ENCODE measurements at regions not wholly inside any gene's neighbourhood (a gene's known extent, or its start where the extent isn't known, plus 50 kb on each side); places are given as distances from the start of the nearest gene placed in this dataset.

DNA sequence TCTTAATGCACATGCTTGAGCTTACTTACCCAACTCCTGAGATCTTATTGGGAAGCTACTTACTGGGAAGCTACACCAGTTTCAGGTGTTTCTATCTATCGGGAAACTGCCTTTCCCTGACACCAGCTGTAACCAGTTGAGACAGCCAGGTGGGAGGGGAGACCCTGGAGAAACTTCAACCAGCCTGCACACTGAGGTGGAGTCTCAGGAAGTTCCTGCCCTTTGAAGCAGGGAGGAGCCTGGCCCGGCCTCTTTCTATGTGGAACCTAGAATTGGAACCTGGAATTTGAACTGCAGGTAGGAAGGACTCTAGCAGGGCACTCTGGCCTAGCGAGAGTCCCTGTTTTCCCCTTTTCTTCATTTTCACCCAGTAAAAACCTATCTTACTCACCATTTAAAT lies 425.8 kb upstream of the PABPC4L start:
- no peak for TF ChIP-seq SIN3A (IDR thresholded peaks at IDR 0.05; ENCODE audit: low read depth)
- TF ChIP-seq, protein P1, sequence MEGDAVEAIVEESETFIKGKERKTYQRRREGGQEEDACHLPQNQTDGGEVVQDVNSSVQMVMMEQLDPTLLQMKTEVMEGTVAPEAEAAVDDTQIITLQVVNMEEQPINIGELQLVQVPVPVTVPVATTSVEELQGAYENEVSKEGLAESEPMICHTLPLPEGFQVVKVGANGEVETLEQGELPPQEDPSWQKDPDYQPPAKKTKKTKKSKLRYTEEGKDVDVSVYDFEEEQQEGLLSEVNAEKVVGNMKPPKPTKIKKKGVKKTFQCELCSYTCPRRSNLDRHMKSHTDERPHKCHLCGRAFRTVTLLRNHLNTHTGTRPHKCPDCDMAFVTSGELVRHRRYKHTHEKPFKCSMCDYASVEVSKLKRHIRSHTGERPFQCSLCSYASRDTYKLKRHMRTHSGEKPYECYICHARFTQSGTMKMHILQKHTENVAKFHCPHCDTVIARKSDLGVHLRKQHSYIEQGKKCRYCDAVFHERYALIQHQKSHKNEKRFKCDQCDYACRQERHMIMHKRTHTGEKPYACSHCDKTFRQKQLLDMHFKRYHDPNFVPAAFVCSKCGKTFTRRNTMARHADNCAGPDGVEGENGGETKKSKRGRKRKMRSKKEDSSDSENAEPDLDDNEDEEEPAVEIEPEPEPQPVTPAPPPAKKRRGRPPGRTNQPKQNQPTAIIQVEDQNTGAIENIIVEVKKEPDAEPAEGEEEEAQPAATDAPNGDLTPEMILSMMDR (IDR thresholded peaks at IDR 0.05 in 2 of 3, conservative IDR thresholded peaks at IDR 0.05 in 1 of 3; ENCODE audit: borderline replicate concordance in 1 of 3, insufficient read depth in 1 of 3, low read depth in 2 of 3, low read length in 2 of 3), result no peak

Measured in HCT116 (cell line).